ENCODE measurements at regions not wholly inside any gene's neighbourhood (a gene's known extent, or its start where the extent isn't known, plus 50 kb on each side); places are given as distances from the start of the nearest gene placed in this dataset.

GRCh38 chr1:22385537-22385936 lies 66.1 kb upstream of the ZBTB40 start:
- TF ChIP-seq CTCF (IDR thresholded peaks at IDR 0.05; ENCODE audit: insufficient read depth, low read depth, low read length) (no peak), EZH2 (IDR thresholded peaks at IDR 0.05; ENCODE audit: insufficient read depth, low read length) (no peak)
